Esophagus squamous epithelium (tissue), 4 donors: ENCODE measurements at regions not wholly inside any gene's neighbourhood (a gene's known extent, or its start where the extent isn't known, plus 50 kb on each side); places are given as distances from the start of the nearest gene placed in this dataset.

Experiments
- POLR2A ChIP-seq, 4 donors: fragments of 450-650 bp; IDR thresholded peaks; one replicate each; pipeline ENCODE4 v1.6.1; 2017; ENCODE audit warnings: antibody characterized with exemption in 4 of 4, mild to moderate bottlenecking in 4 of 4, moderate library complexity in 3 of 4
- TF ChIP-seq, protein P1 (sequence below), 6 experiments: fragments of 450-650 bp in 4 of 6; fragments of 200-600 bp in 2 of 6; sonication (generic) in 2 of 6; IDR thresholded peaks; one replicate each; pipeline ENCODE4 v1.5.1; 2016 to 2019; ENCODE audit warnings: antibody characterized with exemption in 6 of 6, mild to moderate bottlenecking in 4 of 6, moderate library complexity in 4 of 6

DNA sequence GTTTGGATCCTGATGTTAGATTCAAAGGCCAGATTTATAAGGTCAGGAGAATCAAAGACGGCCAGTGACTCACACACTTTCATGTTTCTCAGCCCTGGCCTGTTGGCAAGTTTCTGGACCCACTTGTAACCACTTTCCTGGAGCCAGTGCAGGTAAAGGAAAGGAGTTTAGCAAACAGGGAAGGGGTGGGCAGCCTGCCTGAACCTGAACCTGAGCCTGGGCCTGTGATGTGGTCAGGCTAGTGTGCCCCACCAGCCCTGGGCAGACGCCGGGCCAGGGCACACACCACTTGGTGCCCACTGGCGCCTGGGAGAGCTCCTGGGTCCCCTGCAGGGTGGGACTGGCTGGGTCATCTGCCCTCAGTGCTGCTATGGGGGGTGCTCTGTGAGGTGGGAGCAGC lies 100.5 kb upstream of the SPRED2 start:
- TF ChIP-seq POLR2A (IDR thresholded peaks at IDR 0.05) = no peak
- TF ChIP-seq, protein P1, sequence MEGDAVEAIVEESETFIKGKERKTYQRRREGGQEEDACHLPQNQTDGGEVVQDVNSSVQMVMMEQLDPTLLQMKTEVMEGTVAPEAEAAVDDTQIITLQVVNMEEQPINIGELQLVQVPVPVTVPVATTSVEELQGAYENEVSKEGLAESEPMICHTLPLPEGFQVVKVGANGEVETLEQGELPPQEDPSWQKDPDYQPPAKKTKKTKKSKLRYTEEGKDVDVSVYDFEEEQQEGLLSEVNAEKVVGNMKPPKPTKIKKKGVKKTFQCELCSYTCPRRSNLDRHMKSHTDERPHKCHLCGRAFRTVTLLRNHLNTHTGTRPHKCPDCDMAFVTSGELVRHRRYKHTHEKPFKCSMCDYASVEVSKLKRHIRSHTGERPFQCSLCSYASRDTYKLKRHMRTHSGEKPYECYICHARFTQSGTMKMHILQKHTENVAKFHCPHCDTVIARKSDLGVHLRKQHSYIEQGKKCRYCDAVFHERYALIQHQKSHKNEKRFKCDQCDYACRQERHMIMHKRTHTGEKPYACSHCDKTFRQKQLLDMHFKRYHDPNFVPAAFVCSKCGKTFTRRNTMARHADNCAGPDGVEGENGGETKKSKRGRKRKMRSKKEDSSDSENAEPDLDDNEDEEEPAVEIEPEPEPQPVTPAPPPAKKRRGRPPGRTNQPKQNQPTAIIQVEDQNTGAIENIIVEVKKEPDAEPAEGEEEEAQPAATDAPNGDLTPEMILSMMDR (IDR thresholded peaks at IDR 0.05) = no peak
